NAMALWA (cell line): ENCODE measurements at regions not wholly inside any gene's neighbourhood (a gene's known extent, or its start where the extent isn't known, plus 50 kb on each side); places are given as distances from the start of the nearest gene placed in this dataset.
A peak's percentile ranks its signal among the peaks of the same experiment; 100 is the strongest.
"Not testable (repeated sequence)": the region's sequence is repeated elsewhere in the genome, so short reads cannot be mapped to it uniquely, and the experiment has no call there.

Experiments used
- DNase-seq: peaks from one replicate; pipeline ENCODE4 v3.0.0-alpha.2; 2015; ENCODE audit warnings: low spot score

DNA sequence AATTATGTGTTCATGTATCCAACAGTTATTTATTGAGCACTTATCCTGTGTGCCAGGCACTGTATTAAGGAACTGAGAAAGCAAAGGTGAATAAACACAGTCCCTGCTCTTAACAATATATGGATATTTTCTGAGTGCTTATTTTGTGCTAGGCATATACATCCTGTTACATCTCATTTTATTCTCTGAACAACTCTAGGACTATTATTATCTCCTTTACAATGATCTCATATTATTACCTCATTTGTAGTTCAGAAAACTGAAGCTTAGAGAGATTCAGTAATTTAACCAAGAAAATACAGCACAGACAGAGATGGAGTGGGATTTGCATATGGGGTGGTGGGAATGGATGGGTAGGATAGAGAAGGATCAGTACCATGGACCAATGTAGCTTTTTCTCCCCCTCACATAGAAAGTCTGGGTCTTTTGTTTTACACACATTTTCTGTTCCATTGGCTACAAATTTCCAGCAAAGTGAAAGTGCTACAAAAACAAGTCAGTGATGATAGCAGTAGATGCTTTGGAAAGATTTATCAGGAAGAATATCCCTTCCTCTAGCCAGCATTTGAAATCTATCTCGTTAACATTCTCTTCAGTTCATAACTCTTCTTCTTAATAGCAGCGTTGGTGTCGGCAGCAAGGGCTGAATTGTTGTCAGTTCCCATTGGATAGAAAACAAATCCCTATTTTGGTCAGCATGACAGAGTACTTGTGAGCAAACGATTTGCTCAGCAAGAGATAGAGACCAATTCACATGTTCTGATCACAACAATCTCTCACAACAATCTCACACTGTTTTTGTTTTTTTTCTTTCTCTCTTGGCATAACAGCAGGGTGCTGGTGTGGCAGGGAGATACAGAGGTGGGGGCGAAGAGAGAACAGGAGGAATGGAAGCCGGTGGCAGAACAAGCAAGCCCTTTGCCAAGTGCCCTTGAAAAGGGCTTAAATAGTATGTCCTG lies 102.2 kb upstream of the KCTD1 start:
- DNase-seq, result no peak

DNA sequence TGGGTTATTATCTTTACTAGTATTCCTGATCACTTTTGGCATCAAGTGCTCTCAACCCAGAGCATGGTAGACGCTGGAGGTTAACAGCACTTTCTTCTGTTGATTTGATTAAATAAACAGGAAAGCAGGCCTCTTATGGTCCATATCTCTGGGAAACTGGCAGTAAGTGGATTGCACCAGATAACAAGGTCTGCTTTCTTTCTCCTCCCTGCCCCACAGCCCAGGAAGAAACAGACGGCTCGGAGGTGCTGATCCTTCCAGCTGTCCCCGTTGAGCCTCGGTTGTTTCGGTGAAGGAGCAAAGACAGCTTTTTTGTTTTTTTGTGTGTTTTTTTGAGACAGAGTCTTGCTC lies 100.8 kb upstream of the KCTD1 start:
- DNase-seq, result no peak

DNA sequence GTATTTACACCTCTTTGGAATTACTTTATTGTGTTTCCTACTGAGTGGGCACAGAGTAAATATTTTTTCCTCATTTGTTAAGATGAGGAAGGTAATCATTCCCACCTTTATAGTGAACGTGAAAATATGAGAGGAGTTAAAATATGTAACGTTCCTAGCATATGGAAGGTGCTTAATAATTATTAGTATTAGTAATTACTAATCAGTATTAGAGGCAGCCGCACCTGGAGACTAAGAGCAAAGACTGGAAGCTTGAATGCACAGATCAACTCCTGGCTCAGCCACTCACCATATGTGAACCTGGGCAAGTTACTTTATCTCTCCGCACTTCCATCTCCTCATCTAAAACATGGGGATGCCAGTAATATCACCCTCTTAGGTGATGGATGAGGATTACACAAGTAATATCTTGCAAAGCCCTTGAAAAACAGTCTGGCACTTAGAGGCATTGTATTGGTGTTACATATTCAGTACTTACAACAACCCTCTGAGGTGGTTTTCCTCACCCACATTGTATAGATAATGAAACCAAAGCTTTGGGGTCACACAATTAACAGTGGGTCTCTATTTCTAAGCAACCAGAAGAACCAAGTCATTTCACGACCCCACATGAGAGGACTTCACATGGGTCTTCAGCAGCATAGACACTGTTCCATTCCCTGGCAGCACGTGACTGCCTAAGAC lies 100.3 kb upstream of the KCTD1 start:
- DNase-seq, result no peak

DNA sequence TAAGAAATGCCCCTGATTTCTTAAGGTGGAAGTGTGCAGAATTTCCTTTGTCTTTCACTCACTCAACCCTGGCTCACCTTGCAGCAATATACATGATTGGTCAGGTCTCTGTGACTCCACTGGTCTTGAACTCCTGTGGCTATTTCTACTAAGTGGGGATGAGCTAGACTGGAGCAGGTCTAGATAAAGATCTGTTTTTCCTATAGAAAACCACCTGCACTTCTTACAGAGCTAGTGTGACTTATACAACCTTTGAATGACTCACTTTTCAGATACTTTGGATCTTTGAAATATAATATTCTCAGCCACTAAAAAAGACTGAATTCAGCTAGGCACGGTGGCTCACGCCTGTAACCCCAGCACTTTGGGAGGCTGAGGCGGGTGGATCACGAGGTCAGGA lies 98.5 kb upstream of the KCTD1 start:
- no peak for DNase-seq

DNA sequence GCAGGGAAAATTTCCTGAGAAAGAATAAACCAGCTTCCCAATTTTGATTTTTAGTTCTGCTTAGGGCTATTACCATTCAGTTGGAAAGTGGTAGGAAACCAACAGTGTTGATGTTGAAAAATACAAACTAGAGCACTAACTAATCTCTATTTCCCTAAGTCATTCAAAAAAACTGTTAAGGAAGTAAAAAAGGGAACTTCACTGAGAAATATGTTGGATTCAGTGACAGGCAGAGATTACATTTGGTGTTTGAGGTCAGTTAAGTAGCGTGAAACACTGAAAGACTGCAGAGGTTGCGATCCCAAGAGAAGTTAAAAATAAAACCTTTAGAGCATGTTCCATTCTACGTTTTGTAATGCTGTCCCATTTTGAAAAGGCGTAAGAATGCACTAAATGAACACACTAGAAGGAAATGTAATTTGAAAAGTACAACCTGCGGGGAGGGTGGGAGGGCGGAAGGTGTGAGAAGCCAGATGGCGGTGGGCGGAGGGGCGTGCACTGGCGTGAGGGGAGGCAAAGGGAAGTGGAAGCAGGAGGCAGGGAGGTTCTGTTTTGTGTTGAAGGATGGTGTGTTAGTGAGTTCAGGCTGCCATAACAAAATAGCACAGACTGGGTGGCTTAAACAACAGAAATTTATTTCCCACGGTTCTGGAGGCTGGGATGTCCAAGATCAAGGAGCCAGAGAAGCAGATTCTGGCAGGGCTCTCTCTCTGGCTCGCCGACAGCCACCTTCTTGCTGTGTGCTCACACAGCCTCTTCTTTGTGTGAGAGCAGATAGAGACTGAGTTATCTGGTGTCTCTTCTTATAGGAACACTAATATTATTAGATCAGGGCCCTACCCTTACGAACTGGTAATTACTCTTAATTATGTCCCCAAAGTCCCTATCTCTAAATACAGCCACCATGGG lies 94.3 kb upstream of the KCTD1 start:
- no peak for DNase-seq

DNA sequence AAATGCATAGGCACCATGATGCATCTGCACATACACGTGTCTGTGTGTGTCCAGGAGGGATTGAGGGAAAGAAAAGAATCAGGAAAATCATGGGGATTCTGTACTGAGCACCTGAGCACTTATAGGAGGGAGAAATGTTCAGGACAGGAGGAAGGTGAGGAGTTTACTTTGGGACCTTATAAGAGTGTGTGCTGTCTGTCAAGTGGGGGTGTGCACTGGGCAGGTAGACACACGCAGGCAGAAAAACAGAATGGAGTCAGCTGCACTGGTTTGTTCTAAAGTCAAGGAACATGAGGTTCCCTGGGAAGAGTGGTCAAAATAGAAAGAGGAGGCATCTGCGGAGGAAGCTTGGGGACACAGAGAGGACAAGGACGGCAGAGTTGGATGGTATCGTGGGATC lies 92.2 kb upstream of the KCTD1 start:
- DNase-seq, result no peak

DNA sequence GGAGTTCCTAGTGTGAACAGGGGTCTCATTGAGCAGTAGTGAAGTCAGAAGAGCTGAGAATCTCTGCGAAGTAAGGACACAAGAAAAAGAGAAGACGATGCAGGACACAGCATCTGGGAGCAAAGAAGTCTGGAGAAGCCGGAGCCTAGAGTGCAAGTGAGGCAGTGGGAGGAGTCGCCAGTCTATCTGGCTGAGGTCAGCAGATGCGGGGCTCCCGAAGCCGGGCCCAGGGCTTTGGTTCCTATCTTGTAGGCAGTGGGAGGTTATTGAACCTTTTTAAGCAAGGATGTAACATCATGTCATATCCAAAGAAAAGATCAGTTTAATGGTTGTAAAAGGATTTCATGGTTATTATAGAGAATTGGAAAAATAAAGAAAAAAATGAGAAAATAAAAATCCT lies 90.8 kb upstream of the KCTD1 start:
- DNase-seq, result no peak

DNA sequence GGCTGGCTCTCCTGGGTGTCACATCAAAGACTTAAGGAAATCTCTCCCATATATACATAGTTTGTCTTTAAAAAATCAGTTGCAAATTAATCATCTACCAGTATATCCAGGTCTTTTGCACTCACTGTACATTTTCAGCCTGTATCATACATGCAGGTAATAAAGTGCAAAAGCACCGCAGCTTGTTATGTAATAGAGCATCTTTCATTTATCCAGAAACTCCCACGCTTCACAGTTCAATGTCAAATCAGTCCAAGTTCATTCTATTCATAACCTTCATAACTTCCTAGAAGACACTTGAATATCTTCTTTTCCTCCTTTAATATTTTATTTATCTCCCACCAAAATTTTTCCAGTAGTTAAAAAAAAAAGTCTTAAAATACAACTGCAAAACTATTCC lies 89.6 kb upstream of the KCTD1 start:
- no peak for DNase-seq

DNA sequence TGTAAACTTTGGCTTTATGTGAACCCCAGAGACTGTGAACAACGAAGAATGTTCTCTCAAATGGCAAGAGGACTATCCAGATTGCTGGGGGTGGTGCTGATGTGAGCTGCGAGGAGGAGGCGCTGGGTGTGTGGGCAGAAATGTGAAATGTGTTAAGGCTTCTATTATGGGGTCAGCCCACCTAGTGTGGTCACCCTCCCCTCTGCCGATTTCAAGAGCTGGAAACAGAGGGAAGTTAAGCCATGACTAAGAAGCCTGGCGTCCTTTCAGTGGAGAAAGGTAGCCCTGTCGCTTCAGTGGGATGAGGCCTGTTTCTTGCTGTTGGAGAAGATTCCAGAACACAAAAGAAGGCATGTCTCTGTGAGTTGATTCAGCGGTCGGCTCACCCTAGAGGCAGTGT lies 89.0 kb upstream of the KCTD1 start:
- DNase-seq, result no peak

DNA sequence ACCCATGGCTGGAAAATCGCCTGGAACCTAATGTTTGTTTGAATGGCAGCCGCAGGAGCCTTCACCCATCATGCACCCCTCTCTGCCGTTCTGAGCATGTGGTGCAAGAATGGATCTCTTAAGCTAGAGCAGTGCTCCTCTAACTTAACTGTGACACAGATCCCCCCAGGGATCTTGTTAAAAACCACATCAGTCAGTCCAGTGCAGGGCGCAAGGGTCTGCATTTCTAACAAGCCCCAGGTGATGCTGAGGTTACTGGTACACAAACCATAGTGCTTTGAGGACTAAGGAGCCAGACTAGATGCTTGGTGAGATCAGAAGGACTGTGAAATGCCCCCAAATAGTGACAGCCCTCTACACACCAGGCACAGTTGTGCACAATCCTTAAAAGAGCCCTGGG lies 87.1 kb upstream of the KCTD1 start:
- no peak for DNase-seq

DNA sequence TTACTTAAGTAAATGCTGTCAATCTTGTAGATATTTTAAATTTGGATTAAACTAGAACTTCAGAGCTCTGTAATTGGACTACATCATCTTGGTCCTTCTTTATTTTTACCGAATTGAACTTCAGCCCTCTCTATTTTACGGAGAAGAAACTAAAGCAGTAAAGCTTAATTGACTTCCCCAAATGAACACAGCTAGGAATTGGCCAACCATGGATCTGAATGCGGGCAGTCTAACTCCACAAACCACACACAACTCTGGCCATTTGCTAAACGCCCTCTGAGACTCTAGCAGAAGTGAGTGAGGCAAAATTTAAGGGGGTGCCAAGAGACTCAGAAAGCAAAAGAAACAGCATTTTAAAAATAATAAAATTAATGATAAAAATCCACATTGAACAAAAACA lies 86.3 kb upstream of the KCTD1 start:
- DNase-seq, result no peak

DNA sequence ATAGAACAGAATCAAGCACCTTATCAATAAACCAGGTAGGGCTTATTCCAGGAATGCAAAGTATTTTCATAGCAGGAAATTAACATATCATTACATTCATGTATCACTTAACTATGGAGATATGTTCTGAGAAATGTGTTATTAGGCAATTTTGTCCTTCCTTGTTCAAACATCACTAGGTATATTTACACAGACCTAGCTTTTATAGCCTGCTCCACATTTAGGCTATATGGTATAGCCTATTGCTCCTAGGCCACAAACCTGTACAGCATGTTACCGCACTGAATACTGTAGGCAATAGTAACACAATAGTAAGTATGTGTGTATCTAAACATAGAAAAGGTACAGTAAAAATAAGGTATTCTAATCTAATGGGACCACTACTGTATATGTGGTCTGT lies 82.8 kb upstream of the KCTD1 start:
- no peak for DNase-seq

DNA sequence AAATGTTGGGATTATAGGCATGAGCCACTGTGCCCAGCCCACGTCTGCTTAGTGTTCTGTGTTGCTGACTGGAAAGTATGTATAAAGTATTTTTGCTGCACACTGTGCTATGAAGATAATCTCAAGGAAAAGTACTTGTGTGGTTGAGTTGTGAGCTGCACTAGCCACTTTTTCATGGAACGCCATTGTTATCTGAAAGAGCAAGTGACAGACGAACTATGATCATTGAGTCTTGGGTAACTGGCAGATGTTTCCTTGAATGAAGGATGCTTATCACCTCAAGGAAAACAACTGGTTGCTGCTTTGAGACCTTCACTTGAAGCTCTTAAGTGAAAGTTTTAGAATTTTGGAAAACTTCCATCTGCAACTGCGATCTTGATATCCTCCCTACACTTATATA lies 82.2 kb upstream of the KCTD1 start:
- no peak for DNase-seq

DNA sequence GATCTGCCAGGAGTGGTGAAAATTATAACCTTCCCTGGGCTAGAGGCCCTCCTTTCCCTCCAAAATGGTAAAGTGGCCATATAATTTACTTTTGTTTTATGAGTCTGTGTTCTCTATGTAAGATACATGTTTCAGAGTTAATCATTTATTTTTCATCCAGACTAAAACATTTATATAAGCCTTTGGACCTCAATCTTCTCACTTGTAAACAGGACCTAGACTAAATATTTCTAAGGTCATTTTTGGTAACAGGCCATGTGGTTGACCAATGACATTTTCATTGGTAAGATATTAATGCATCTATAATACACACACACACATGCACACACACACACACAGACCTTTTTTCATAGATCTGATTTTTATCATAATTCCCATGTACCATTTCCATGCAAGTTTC lies 79.7 kb upstream of the KCTD1 start:
- no peak for DNase-seq

DNA sequence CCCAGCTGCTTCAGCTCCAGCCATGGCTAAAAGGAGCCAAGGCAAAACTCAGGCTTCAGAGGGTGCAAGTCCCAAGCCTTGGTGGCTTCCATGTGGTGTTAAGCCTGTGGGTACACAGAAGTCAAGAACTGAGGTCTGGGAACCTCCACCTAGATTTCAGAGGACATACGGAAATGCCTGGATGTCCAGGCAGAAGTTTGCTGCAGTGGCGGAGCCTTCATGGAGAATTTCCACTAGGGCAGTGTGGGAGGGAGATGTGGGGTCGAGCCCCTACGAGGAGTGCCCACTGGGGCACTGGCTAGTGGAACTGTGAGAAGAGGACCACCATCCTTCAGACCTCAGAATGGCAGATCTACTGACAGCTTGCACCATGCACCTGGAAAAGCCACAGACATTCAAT lies 76.1 kb upstream of the KCTD1 start:
- no peak for DNase-seq

DNA sequence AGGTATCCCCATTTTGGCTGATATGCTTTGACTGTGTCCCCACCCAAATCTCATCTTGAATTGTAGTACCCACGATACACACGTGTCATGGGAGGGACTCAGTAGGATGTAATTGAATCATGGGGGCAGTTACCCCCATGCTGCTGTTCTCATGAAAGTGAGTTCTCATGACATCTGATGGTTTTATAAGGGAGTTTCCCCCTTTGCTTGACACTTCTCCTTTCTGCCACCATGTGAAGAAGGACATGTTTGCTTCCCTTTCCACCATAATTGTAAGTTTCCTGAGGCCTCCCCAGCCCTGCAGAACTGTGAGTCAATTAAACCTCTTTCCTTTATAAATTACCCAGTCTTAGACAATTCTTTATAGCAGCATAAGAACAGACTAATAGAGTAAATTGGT lies 75.0 kb upstream of the KCTD1 start:
- not testable (repeated sequence) for DNase-seq

DNA sequence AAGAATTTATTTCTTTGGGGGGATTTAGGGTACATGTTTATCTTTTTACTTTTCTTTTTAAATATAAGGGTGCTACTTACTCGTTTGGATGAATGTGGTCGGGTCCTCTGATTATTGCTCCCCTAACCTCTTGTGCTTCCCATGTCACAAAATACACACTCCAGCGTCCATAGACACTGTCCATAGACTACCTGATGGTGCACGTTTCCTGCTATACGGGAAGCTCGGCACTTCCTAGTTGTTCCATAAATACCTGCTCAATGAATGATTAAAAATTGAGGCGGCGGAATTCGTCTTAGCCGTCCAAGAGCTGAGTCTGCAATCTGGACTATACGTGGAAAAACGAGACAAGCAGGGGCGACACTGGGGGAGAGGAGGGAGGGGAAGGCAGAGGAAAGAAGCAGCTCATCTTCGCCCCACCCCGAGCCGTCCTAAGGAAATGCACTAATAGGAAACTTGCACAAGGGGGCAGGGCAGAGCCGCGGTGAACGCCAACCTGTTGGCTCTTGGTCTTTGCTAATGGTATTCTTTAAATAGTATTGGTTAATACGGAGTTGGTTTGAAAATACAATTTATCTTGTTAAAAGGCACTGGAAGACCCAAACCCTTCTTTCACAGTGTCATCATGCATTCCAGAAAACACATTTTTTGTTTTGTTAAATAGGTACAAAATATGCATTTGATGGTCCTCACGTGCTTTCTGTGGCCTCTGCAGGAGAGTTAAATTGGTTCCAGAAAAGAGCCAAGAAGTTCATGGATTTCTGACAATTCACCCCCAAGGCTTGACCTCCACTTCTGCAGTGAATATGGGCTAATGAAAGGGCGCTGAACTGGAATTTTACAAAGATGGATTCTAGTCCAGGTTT lies 73.0 kb upstream of the KCTD1 start:
- peak; percentile 71 for DNase-seq

DNA sequence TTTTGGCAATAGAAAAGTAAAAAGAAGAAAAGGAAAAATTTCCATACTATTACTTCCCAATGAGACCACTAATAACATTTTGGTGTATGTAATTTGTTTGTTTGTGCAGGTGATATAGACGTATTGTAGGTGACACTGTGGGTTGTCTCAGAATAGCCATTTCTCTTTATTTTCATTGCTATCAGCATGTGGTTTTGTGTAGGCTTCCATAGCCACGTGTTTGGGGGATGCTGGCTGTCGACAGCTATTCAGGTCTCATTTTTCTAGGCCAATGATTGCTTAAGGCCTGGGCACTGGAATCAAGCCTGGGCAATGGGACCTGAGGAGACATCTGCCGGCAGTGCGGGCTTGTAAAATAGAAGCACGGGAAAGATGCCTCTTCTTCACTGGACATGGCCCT lies 71.0 kb upstream of the KCTD1 start:
- no peak for DNase-seq

DNA sequence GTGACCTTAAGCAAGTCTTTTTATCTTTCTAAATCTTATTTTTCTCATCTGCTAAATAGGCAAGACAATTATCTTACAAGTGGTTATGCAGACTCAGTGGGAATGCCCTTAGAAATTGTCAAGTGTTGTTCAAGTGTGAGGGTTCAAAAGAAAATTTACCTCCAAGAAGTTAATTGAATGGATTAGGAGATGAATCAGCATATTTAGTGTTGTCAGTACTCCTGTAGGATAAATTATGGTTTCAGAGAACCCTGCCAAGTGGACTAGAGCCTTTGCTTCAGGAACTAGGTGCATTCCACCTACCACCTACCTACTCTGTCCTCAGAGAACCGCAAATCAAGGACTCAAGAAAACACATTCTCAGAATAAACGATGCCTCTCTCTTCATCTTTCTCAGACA lies 69.8 kb upstream of the KCTD1 start:
- DNase-seq, result no peak

DNA sequence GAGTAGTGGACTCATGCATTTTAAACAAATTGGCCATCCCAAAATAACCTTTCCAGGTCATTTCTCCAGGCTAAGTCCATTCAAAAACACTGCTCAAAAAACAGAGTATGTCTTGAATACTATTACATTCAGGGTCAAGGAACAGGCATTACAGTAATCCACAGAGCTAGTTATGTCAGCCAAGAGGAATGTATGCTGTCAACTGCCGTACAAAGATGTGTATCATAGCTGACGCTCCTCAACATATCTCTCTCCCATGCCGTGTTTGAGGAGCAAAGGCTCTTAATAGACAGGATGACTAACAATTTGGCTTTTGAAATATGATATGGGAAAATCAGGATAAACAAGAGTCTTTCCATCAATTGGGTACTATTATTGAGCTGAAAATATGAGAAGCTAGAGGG lies 68.8 kb upstream of the KCTD1 start:
- DNase-seq, result no peak

DNA sequence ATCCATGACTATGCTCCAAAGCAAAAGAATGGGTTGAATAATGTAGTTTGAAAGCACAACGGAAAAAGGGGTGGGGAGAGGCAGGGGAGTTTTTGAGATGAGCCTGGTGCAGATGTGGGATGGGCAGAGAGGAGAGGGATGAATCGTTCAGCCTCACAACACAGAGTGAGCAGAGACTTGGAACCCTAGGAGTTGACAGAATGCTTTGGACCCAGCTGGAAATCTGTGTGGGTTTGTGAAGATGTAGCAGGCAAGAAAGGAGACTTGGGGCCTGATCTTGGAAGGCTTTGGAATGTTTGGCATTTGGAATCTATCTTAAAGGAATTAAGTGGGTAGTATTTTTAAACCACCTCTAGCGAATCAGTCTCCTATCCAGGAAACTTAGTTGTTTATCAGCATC lies 66.0 kb upstream of the KCTD1 start:
- no peak for DNase-seq
